Mucosa of gallbladder (tissue), 1 donor: ENCODE measurements at regions not wholly inside any gene's neighbourhood (a gene's known extent, or its start where the extent isn't known, plus 50 kb on each side); places are given as distances from the start of the nearest gene placed in this dataset.

Experiments
- DNase-seq: peaks from one replicate; pipeline ENCODE4 v3.0.0-alpha.2; 2020; ENCODE audit warnings: low spot score
- donor health status: DM: no; HTN: no; CAD: no.

DNA sequence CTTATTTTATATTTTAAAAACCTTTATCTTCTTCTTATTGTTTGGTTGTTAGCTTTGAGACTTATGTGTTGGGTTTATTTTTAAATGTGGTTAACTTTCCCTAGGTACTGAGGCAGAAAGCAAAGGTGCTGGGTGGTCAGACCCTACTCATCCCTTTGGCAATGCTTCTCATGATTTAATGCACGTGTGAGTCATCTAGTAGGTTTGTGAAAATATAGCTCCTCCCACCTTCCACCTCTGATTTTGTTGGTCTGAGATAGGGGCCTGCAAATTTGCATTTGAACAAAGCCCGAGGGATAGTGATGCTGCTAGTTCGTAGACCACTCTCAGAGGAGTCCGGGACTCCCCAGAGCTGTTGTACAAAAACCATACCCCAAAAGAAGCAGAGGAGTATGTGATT is 771.3 kb upstream of the ARGLU1 start:
- no peak for DNase-seq

DNA sequence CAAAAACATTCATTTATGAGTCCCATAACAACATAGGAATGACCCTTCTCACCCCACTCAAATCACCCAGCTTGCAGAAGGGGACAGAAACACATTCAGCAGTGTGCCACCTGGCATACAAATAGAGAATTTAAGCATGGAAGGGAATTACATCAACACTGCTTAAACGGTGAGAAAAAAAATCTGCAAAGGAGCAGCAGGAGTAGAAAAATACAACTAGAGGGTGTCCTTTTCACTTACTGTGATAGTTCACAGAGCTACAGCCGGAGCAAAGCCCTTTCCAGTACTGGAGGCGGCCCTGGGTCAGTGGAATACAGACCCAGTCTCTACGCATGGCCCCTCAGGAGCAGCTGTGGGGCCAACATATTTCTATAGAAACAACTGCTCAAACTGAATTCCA is 764.3 kb upstream of the ARGLU1 start:
- no peak for DNase-seq

DNA sequence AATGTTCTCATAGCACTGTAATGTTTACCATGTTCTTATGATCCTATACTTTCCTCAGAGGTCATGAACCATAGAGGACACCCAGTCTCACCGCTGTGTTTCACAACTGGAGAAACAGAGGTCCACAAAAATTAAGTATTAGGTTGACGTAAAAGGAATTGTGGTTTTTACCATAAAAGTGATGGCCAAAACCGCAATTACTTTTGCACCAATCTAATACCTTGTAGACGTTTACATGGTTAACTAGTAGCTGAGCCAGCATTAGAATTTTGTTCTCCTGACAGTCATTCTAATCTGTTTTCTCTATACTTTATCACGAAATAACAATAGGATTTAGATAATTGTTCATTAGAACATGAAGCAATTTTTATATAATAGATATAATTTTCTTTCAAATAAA is 763.4 kb upstream of the ARGLU1 start:
- DNase-seq: no peak

DNA sequence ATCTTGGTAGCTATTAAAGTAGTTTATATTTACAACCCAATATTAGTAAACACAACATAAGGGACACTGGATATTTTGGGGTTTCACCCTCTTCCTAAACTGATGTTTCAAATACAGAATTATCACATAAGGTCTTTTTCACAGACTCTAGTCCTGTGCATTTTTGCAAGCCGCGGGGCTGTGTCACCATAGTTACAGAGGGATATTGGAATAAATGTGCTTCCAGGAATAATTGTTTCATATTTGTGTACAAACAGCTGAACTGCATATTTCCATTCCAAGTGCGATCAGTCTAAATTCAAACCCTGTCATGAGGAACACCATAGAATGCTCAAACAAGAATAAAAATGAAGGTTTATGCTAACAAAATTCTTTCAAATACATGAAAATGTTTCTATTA is 762.5 kb upstream of the ARGLU1 start:
- DNase-seq: no peak

DNA sequence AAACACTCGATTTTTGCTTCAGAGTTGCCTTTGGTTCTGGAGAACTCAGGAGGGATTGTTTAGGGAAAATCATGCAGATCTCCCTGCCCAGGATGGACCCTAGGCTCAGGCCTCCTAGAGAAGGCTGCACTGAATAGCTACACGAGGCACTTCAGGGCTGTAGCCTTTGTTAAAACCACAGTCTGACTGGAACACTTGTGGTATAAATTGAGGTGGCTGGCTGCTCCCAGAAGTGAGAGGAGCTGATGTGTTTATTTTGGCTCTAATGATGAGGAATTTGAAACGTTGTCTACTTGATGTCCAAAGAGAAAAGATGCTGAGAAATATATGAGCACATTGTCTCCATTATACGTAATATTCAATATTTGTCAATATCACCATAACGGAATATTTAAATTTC is 762.1 kb upstream of the ARGLU1 start:
- no peak for DNase-seq

DNA sequence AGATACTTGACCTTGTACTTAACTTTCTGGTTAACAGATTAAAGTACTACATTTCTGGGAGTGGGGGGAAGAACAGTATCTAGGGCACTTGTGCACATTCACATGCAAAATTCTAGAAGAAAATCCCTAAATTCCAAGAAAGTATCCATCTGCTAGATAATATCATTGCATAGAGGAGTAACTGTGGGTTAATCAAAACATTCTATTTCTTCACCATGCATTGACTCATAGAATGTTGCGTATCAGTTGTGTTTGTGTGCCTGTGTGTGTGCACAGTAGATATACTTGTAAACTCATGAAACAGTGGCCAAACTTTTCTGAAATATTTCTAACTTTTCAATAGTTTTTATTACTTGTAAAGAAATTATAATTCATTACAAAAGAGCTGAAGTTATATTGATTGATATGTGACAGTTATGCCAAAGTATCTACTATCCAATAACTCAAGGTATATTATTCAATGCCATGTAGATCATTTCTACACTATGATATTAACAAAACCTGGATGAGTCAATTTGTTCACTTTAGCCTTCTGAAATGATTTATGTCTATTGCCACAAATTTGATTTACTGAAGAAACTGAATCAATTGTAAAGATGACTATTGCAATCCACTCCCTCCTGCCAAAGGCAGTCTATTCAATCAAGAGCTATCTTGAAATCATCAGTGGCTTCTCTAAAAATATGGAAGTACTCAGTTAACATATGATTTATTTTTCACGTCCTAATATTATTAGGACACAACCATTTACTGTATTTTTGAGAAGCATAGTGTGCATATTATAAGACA is 756.7 kb upstream of the ARGLU1 start:
- no peak for DNase-seq

DNA sequence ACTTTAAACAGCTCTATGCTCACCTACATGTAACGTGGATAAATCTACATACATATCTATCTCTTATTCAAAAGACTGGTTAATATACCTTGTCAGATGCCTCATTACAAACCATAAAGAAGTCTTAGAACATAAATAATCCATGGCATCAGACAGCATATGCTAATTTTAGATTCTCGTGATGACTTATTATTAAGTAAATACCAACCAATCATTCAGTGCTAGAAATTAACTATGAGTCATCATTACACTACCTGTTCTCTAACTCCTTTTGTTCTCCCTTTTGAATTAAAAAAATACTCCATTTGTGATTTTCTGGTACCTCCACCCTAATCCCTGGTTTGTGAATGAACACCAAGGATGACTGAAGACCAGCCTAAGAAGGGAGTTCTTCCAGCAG is 754.3 kb upstream of the ARGLU1 start:
- no peak for DNase-seq

DNA sequence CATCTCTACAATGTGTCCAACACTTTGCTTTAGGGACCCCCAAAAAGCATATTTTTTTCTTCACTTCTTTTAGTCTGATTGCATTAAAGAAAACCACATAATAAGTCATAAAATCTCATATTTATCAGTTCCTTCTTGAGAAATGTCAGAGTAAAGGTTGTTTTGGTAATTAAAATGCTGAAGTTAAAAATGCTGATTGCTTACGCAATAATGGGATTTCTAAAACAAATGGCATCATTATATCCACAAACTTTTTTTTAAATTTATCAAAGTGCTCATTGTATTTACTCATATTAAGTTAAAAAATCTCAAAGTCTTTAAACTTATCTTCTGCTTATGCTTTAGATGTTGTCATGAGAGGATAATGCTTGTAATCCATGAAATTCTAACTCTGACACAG is 737.2 kb upstream of the ARGLU1 start:
- DNase-seq: no peak

DNA sequence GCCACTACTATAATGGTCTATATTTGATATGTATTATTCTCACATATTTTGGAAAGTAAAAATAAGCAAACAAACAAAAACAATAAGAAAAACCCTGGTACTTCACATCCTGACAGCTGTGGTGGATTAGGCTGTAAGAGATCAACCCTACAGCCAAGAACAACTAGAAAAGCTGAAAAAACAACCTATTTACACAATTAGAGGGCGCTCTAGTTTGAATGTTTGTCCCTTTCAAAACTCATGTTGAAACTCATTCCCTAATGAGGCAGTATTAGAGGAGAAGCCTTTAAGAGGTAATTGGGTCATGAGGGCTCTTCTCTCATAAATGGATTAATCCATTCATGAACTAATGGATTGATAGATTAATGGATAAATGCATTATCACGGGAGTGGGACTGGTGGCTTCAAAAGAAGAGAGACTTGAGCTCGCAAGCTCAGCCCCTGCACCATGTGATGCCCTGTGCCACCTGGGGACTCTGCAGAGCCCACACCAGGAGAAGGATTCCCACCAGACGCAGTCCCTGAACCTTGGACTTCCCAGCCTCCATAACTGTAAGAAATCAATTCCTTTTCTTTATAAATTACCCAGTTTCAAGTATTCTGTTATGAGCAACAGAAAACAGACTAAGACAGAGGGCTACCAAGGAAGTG is 733.9 kb upstream of the ARGLU1 start:
- no peak for DNase-seq

DNA sequence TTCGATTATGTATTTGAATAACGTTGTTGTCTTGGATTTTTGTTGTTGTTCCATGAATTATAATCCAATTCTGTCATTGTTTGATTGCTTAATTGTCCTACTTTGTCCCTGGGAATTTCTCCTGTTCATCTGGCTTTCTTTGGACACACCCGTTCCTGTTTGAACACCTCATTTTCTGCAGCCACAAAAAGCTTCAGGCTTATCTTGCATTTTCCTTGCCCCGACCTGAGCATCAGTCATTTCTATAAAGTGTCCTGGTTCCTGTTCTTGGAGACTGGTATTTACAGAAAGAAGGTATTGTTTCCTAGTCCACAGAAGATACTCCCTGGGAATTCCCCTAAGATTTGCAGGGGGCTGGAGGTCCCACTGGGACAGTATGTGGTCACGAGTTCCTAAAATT is 731.8 kb upstream of the ARGLU1 start:
- no peak for DNase-seq

DNA sequence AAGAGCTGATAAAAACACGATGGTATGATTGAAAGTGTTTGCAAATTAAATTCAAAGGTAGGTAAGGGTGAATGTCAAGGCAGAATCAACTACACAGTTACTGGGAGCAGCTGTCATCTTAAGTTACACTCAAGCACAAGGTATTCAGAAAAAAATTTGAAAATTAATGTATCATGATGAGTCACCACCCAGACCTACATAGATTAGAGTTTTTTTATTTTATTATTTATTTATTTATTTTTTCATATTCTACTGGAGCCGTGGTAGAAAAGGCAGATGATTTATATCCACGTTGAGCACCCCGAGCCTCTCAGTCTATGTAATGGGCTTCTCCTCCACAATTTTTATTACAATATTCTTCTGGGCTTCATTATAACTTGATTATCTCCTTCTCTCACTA is 728.9 kb upstream of the ARGLU1 start:
- DNase-seq: no peak

DNA sequence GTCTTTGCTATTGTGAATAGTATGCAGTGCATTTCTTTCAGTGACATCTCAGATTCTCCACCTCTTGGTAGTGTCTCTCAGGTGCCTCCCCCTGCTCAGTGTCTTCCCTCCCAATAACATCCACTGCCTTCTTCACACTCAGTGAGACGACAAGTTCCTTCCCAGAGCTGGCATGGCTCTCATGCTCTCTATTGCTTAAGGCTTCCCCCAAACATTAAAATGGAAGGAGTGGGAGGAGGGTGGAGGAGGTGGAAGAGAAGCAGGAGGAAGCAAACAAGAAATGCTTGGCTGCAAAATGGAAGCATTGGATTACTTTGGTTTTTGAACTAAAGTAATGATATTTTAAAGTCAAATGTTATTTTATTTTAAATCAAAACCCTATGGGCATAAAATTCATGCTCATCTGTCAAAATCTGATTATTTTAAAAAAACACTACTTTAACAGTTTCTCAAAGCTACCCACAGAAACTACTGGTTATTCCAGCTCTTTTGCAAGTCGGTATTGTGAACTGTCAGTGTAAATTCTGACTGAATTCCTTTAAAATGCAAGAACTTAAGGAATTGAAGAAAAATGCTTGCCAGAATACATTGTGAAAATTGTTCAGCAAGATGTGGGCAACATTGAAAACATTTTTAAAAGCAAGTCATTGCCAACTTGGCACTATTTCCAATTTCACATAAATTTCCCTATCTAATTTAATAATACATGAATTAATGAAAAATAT is 727.6 kb upstream of the ARGLU1 start:
- no peak for DNase-seq

DNA sequence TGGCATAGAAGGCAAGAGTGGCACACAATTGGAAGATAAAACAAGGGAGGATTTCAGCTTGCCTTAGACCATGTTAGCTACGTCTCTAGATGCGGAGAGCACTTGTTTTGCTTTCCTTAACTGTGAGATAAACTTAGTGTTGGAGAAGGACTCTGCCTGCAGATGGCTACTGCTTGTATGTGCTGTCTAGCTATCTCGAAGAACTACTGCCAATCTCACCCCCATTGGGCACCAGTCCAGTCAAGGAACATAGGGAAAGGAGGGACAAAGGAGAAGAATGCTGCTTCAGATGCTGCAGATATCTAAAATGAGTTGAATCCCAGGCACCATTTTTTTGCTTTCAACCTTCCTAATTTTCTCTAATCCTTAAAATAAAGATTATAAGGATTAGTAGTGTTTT is 726.0 kb upstream of the ARGLU1 start:
- no peak for DNase-seq

DNA sequence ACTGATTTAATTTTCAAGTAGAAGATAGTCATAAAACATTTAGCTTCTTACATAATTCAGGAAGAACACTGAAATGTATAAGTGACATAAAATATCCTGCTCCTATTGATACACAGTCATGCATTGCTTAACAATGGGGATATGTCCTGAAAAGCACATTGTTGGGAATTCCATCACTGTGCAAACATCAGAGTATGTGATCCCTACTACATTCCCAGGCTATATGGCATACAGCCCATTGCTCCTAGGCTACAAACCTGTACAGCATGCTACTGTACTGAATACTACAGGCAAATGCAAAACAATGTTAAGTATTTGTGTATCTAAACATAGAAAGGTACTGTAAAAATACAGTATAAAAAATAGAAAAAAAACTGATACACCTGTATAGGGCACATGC is 723.9 kb upstream of the ARGLU1 start:
- no peak for DNase-seq

DNA sequence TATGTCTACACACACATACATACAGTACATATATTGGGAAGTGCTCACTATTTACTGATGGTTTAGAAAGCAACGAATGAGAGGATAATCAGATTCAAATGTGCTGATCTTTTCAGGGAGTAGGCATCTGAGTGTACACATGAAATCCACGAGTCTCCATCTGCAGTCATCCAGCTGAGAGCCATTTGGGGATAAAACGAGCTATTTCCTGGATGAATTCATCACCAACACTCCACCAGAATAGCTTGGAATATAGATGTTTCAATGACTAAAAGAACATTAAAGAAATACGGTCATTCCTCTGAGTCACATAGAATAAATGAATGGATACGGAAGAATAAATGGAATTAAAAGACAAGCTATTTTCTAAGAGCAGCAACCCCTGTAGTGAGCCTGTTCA is 721.6 kb upstream of the ARGLU1 start:
- no peak for DNase-seq

DNA sequence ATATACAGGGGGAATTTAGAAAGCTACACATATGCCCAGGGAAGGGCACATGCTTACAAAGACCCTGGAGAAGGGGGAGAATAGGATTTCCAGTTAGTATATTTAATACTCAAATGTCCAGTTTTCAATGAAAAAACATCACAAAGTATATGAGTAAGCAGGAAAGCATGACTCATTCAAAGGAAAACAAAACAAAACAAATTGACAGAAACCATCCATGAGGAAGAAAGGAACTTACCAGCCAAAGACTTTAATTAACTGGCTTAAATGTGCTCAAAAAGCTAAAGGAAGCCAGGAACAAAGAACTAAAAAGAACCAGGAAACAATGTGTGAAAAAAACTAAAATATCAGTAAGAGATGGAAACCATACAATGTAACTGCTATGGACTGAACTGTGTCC is 716.2 kb upstream of the ARGLU1 start:
- DNase-seq: no peak

DNA sequence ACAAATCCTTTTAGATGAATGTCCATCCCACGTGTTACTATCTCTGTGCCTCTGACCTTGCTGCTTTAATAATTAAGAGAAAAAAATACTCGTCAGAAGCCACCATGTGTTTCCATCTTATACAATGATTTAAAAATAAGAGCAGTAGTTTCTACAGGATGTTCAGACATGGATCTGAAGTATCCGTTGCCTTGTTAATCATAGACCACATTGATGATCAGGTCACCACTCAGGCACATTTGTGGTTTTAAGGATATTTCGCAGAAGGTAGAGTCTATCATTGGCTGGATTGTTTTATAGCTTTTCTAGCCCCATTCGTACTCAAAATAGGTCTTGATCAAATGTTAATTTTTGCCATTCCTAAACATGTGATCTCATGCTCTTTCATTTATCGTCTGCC is 710.0 kb upstream of the ARGLU1 start:
- DNase-seq: no peak

DNA sequence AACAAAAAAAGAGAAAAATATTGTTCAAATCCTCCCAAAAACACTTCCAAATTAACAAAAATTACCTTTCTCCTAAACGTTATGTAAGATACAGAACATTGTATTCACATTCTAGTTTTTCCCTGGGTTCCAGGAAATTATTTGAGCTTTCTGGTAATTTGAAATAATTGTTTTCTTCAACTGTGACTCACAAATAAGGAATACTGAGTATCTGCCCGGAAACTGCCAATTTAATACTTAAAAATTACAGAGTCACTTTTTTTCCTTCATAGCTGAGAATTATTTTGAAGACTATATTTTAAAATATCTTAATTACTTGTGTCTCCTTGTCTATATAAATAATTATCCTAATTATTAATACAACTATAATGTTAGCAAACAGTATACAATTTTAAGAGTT is 709.0 kb upstream of the ARGLU1 start:
- no peak for DNase-seq

DNA sequence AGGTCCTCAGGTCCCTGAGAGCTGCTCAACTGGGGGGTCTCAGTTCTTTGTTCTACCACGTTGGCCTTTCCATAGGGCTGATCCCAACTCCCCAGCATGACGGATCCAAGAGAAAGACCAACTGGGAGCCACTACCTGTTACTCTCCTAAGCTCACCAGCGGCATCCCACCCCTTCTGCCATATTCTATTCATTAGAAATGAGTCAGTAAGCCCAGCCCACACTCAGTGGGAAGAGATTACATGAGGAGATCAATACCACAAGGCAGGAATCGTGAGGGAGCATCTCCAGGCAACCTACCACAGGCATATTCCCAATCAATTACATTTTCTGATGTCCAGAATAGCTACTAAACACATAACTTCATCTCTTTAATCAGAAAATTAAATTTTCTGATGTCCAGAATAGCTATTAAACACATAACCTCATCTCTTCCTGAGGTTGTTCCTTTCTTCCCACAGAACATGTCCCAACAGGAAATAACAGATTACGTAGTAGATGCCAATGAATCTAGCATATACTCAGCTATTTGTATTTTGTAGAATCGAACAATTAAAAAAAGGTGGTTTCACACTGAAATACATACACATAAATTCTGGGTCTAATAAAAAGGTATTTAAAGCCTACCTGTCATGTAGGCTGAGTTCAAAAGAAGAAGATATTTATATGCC is 708.1 kb upstream of the ARGLU1 start:
- no peak for DNase-seq

DNA sequence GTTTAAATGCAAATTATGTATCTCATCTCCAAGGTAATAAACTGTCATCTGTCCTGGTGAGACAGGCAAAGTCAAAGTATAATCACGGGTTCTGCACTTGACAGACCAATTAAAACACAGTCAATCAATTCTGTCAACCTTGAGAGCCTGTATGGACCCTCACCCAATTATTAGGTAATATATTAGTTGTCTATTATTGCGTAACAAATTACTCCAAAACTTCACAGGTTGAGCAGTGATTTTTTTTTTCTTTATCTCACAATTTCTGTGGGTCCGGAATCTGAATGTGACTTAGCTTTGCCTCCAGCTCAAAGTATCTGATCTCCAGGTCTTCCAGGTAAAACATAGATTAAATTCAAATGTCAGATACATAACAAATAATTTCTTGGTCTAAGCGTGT is 707.4 kb upstream of the ARGLU1 start:
- no peak for DNase-seq

DNA sequence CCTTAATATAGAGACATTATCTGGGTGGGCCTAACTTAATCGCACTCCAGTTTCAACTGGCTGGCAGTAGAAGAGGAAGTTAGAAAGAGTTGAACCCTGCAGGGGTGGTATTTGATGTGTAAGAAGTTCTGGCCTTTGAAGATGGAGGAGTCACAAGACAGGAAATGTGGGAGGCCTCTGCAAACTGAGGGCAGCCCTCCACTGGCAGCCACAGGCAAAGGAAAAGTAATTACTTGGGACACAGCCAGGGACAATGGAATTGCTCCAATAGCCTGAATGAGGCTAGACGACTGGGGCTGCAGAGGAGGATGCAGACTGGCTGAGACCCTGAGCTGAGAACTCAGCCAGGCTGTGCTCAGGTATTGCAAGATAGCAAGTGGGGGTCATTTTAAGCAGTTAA is 703.3 kb upstream of the ARGLU1 start:
- no peak for DNase-seq

DNA sequence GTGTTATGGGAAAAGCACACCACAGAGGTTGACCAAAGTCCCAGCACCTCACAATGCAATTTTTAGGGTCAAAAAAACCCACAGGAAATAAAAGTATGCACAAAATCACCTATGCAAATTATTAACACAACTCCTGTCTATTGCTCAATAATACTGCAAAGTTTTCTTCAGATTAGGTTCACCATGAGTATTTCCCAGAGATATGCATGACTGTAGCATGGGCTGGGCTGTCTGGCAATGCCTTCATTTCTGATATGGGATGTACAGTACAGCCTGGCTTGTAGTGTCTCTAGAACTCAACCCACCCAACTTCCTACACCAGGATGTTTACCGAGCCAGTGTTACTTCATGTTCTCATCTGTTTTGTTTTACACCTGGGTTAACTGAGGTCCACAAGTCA is 698.7 kb upstream of the ARGLU1 start:
- DNase-seq: no peak
